Parathyroid adenoma (tissue), 2 donors: ENCODE measurements at regions not wholly inside any gene's neighbourhood (a gene's known extent, or its start where the extent isn't known, plus 50 kb on each side); places are given as distances from the start of the nearest gene placed in this dataset.

ENCODE experiments used
- H2AFZ ChIP-seq: fragments of 300-600 bp; sonication (generic); one replicate; pipeline ENCODE4 v1.7.0; 2017; ENCODE audit warnings: antibody characterized with exemption, mild to moderate bottlenecking
- H3K27ac ChIP-seq: fragments of 300-600 bp; sonication (generic); one replicate; pipeline ENCODE4 v1.7.0; 2017
- H3K27me3 ChIP-seq: fragments of 300-600 bp; sonication (generic); one replicate; pipeline ENCODE4 v1.7.0; 2017; ENCODE audit warnings: low read length; ENCODE audit not compliant: control insufficient read depth, insufficient read depth
- H3K36me3 ChIP-seq: fragments of 300-600 bp; sonication (generic); one replicate; pipeline ENCODE4 v1.7.0; 2017; ENCODE audit warnings: low read length; ENCODE audit not compliant: control insufficient read depth, insufficient read depth
- H3K4me1 ChIP-seq: fragments of 300-600 bp; sonication (generic); one replicate; pipeline ENCODE4 v1.7.0; 2017; ENCODE audit warnings: control low read depth
- H3K4me2 ChIP-seq: fragments of 300-600 bp; sonication (generic); one replicate; pipeline ENCODE4 v1.7.0; 2017; ENCODE audit warnings: low read length
- H3K4me3 ChIP-seq: fragments of 300-600 bp; sonication (generic); one replicate; pipeline ENCODE4 v1.7.0; 2017; ENCODE audit warnings: low read depth, low read length
- H3K79me2 ChIP-seq: fragments of 300-600 bp; sonication (generic); one replicate; pipeline ENCODE4 v1.7.0; 2017; ENCODE audit warnings: control low read depth
- H3K9ac ChIP-seq: fragments of 300-600 bp; sonication (generic); one replicate; pipeline ENCODE4 v1.7.0; 2017; ENCODE audit warnings: mild to moderate bottlenecking
- H3K9me3 ChIP-seq: fragments of 300-600 bp; sonication (generic); one replicate; pipeline ENCODE4 v1.7.0; 2017; ENCODE audit warnings: low read length; ENCODE audit not compliant: control insufficient read depth
- CTCF ChIP-seq: fragments of 300-600 bp; sonication (generic); IDR thresholded peaks from one replicate; pipeline ENCODE4 v1.7.0; 2017; ENCODE audit warnings: antibody characterized with exemption, mild to moderate bottlenecking
- donor health status: primary hyperparathyroidism.

GRCh38 chr4:173763389-173763788 lies 233.4 kb upstream of the HAND2 start:
- H2AFZ ChIP-seq, result no peak overlapping the region
- no peaks in the 10 kb centered on the region for H3K79me2 ChIP-seq
- no peak overlapping the region for H3K27ac ChIP-seq
- TF ChIP-seq CTCF, result no peak
- H3K27me3 ChIP-seq, result no peaks in the 10 kb centered on the region
- no peak overlapping the region for H3K9ac ChIP-seq
- H3K4me3 ChIP-seq, result no peak overlapping the region
- no peaks in the 10 kb centered on the region for H3K9me3 ChIP-seq
- no peak overlapping the region for H3K4me2 ChIP-seq
- no peaks in the 10 kb centered on the region for H3K4me1 ChIP-seq
- no peaks in the 10 kb centered on the region for H3K36me3 ChIP-seq

- Histone ChIP-seq H3K36me3 (no peaks in the 10 kb centered on the region), H3K4me3 (no peak overlapping the region), H3K9ac (no peak overlapping the region), H3K27ac (no peak overlapping the region), H3K4me2 (no peak overlapping the region), H3K4me1 (no peaks in the 10 kb centered on the region), H3K9me3 (no peaks in the 10 kb centered on the region), H3K27me3 (no peaks in the 10 kb centered on the region), H3K79me2 (no peaks in the 10 kb centered on the region), H2AFZ (no peak overlapping the region)
- TF ChIP-seq CTCF, result no peak
Measured at GRCh38 chr4:173761938-173762337, 231.9 kb upstream of the HAND2 start.

DNA sequence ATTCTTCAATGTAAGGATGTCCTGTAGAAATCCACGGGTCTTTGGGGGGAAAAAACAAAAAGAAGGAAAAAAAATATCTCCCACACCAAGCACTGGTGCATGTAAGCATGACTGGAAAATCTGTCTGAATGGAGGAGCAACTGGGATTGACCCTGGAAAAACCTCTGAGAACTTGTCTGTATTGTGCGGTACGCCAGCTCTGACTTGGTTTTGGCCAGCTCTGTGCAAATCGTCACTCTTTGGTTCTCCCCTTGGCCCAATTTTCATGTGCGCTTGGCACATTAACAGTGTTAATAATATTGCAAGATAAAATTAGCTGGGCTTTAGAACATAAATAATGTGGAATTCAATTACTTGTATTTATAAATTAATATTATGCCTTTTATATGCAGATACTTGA lies 231.2 kb upstream of the HAND2 start:
- Histone ChIP-seq H3K4me3 (no peak overlapping the region), H2AFZ (no peak overlapping the region), H3K36me3 (no peaks in the 10 kb centered on the region), H3K9me3 (no peaks in the 10 kb centered on the region), H3K79me2 (no peaks in the 10 kb centered on the region), H3K9ac (no peak overlapping the region), H3K4me1 (no peaks in the 10 kb centered on the region), H3K27me3 (no peaks in the 10 kb centered on the region), H3K4me2 (no peak overlapping the region), H3K27ac (no peak overlapping the region)
- no peak for TF ChIP-seq CTCF

GRCh38 chr4:173758132-173758531 lies 228.1 kb upstream of the HAND2 start:
- Histone ChIP-seq H3K4me3 (no peak overlapping the region), H3K79me2 (no peaks in the 10 kb centered on the region), H3K9me3 (no peaks in the 10 kb centered on the region), H3K9ac (no peak overlapping the region), H3K4me1 (no peaks in the 10 kb centered on the region), H3K36me3 (no peaks in the 10 kb centered on the region), H3K27me3 (no peaks in the 10 kb centered on the region), H3K27ac (no peak overlapping the region), H2AFZ (no peak overlapping the region), H3K4me2 (no peak overlapping the region)
- no peak for TF ChIP-seq CTCF

GRCh38 chr4:173753408-173753807 lies 223.4 kb upstream of the HAND2 start:
- no peaks in the 10 kb centered on the region for H3K9me3 ChIP-seq
- no peak overlapping the region for H3K27ac ChIP-seq
- no peak overlapping the region for H3K9ac ChIP-seq
- no peak overlapping the region for H3K4me3 ChIP-seq
- no peak overlapping the region for H2AFZ ChIP-seq
- no peaks in the 10 kb centered on the region for H3K36me3 ChIP-seq
- H3K27me3 ChIP-seq, result no peaks in the 10 kb centered on the region
- H3K4me2 ChIP-seq, result no peak overlapping the region
- H3K79me2 ChIP-seq, result no peaks in the 10 kb centered on the region
- no peaks in the 10 kb centered on the region for H3K4me1 ChIP-seq
- TF ChIP-seq CTCF, result no peak
